Transverse colon (tissue), 4 donors: ENCODE measurements at regions not wholly inside any gene's neighbourhood (a gene's known extent, or its start where the extent isn't known, plus 50 kb on each side); places are given as distances from the start of the nearest gene placed in this dataset.

Experiments used
- DNase-seq: peaks from one replicate; pipeline ENCODE4 v3.0.0-alpha.2; 2019
- H3K27ac ChIP-seq, 4 donors: fragments of 200-600 bp; sonication (generic); 2 replicates each; pipeline ENCODE4 v1.5.1; 2016 to 2018; ENCODE audit warnings: inconsistent platforms in 4 of 4
- H3K27me3 ChIP-seq: fragments of 200-600 bp; sonication (generic); 2 replicates; pipeline ENCODE4 v1.5.1; 2017; ENCODE audit warnings: inconsistent platforms
- H3K36me3 ChIP-seq, 4 donors: fragments of 200-600 bp; sonication (generic); 2 replicates each; pipeline ENCODE4 v1.5.1; 2017 to 2019; ENCODE audit warnings: inconsistent platforms in 4 of 4
- H3K4me1 ChIP-seq, 4 donors: fragments of 200-600 bp; sonication (generic); 2 replicates each; pipeline ENCODE4 v1.5.1; 2017 to 2020; ENCODE audit warnings: inconsistent platforms in 4 of 4
- H3K4me3 ChIP-seq, 4 donors: fragments of 200-600 bp; sonication (generic); 1 replicate in 1 of 4; 2 replicates in 3 of 4; pipeline versions ENCODE4 v1.5.1 to v1.6.1; 2017 to 2019; ENCODE audit warnings: inconsistent platforms in 4 of 4
- H3K9me3 ChIP-seq, 2 donors: fragments of 200-600 bp; sonication (generic); 2 replicates each; pipeline ENCODE4 v1.5.1; 2017 to 2019; ENCODE audit warnings: inconsistent platforms in 2 of 2
- EP300 ChIP-seq: sonication (generic); formaldehyde crosslinking; IDR thresholded peaks from one replicate; pipeline ENCODE4 v1.6.1; 2017; ENCODE audit warnings: antibody characterized with exemption, low read depth
- POLR2A ChIP-seq: fragments of 450-650 bp; IDR thresholded peaks from one replicate; pipeline ENCODE4 v1.6.1; 2016; ENCODE audit warnings: antibody characterized with exemption, mild to moderate bottlenecking, moderate library complexity
- POLR2AphosphoS5 ChIP-seq, 3 donors: sonication (generic); formaldehyde crosslinking; IDR thresholded peaks; one replicate each; pipeline ENCODE4 v1.6.1; 2016; ENCODE audit warnings: antibody characterized with exemption in 3 of 3
- WGBS, 2 donors: methylation state at CpG; one replicate each; pipeline ENCODE4 v1.1.5; 2018; ENCODE audit warnings: low coverage in 1 of 2; 5-methylcytosine and 5-hydroxymethylcytosine counted together
- in situ Hi-C, 4 donors: fragments of 200-750 bp; cut with MboI; loops; one replicate each; pipeline versions ENCODE4 v1.15.0 to v1.15.1; 2017; ENCODE audit warnings: low sequenced_read_pairs in 3 of 4, low pct_ligation_motif_present in 1 of 4, low pct_unique_long_range_greater_than_20kb in 1 of 4
- intact Hi-C: fragments of 100-400 bp; cut with DNase I; formaldehyde crosslinking; loops from one replicate; pipeline ENCODE4 v1.15.1; 2023; ENCODE audit warnings: low total_unique reads
- TF ChIP-seq, protein P1 (sequence below), 5 experiments: fragments of 200-600 bp in 3 of 5; fragments of 450-650 bp in 2 of 5; sonication (generic) in 3 of 5; IDR thresholded peaks; 1 replicate in 2 of 5; 2 replicates in 3 of 5; pipeline ENCODE4 v1.5.1; 2016 to 2017; ENCODE audit warnings: antibody characterized with exemption in 5 of 5, inconsistent platforms in 3 of 5, mild to moderate bottlenecking in 2 of 5, moderate library complexity in 1 of 5

DNA sequence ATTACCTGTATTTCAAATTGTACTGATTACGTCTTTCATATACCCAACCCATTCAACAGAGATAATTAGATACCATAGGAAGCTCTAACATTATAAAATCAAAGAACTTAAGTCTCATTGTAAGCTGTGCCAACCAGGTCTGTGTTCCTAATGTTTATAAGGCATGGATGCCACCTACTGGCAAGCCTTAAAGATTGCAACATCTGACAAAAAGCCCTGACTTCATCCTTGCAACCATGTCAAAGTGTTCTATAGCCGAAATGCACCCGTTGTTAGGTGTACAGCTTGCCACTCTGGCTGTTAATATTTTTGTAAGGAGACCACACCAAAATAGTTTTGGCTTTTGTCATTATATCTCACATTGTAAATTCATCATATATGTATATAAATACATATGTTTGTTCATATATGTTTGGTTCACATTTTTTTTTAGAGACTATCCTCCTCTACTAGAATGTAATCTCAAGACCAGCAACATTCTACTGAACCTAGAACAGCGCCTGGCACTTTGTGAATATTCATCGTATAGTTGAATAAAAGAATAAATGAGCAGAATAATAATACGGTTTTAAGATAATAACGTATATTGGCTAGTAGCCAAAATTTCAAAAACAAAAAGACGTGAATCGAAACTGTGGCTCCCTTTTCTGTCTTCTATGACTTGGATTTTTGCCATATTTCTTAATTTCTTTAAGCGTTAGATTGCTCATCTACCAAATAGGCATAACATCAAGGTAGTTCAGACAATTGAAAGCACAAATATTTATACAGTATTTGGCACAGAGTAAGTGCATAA, 258.1 kb downstream of the TBL1XR1 start:
- TF ChIP-seq, protein P1, sequence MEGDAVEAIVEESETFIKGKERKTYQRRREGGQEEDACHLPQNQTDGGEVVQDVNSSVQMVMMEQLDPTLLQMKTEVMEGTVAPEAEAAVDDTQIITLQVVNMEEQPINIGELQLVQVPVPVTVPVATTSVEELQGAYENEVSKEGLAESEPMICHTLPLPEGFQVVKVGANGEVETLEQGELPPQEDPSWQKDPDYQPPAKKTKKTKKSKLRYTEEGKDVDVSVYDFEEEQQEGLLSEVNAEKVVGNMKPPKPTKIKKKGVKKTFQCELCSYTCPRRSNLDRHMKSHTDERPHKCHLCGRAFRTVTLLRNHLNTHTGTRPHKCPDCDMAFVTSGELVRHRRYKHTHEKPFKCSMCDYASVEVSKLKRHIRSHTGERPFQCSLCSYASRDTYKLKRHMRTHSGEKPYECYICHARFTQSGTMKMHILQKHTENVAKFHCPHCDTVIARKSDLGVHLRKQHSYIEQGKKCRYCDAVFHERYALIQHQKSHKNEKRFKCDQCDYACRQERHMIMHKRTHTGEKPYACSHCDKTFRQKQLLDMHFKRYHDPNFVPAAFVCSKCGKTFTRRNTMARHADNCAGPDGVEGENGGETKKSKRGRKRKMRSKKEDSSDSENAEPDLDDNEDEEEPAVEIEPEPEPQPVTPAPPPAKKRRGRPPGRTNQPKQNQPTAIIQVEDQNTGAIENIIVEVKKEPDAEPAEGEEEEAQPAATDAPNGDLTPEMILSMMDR (IDR thresholded peaks at IDR 0.05) = peak; percentile 66 to 79 (median 75)
- no peak for TF ChIP-seq POLR2AphosphoS5 (IDR thresholded peaks at IDR 0.05)
- Histone ChIP-seq H3K27me3 (no peaks in the 10 kb centered on the region), H3K4me3 (no peak overlapping the region), H3K4me1 (no peaks in the 10 kb centered on the region), H3K27ac (no peak overlapping the region), H3K36me3 (no peaks in the 10 kb centered on the region), H3K9me3 (no peaks in the 10 kb centered on the region)
- intact Hi-C loops (loop anchor here (2.0 kb wide), 1 partner anchor 424 kb away; no protein-coding TSS in a partner anchor), in situ Hi-C loops (loop anchor here in 2 of 4 donors (25.0 kb wide), 1 partner anchor 427 kb away; no protein-coding TSS in a partner anchor)
- WGBS, 2 donors = 15 to 35% methylated on average over 10 of the region's 10 CpGs
- peak; percentile 10 for DNase-seq

DNA sequence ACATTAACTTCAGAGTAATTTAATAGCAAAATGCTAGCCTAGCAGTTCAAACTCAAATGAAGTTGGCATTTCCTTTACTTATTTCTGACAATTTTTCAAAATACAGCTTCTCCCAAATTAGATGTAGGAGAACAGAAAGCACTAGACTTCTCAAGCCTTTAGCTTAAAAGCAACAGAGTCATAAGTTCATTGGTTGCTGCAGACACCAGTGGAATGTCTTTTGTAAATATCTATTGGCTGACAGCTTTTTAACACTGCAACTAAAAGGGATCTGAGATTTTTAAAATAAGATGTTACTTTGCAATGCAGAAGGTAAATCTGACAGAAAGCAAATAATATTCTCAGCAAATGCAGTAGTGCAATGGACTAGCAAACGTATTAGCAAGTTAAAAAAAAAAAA, 259.3 kb downstream of the TBL1XR1 start:
- Histone ChIP-seq H3K4me1 (no peaks in the 10 kb centered on the region), H3K27me3 (no peaks in the 10 kb centered on the region), H3K9me3 (no peaks in the 10 kb centered on the region), H3K4me3 (no peak overlapping the region), H3K36me3 (no peaks in the 10 kb centered on the region), H3K27ac (no peak overlapping the region)
- intact Hi-C loops = loop anchor here (2.0 kb wide), 1 partner anchor 423 kb away; no protein-coding TSS in a partner anchor
- in situ Hi-C loops = loop anchor here in 2 of 4 donors (25.0 kb wide), 1 partner anchor 426 kb away; no protein-coding TSS in a partner anchor
- TF ChIP-seq POLR2AphosphoS5 (IDR thresholded peaks at IDR 0.05) (no peak), EP300 (no peak), POLR2A (no peak)
- TF ChIP-seq, protein P1 (IDR thresholded peaks at IDR 0.05) = no peak
- no peak for DNase-seq
- WGBS, 2 donors = 63 to 100% methylated on average over 1 of the region's 1 CpG

DNA sequence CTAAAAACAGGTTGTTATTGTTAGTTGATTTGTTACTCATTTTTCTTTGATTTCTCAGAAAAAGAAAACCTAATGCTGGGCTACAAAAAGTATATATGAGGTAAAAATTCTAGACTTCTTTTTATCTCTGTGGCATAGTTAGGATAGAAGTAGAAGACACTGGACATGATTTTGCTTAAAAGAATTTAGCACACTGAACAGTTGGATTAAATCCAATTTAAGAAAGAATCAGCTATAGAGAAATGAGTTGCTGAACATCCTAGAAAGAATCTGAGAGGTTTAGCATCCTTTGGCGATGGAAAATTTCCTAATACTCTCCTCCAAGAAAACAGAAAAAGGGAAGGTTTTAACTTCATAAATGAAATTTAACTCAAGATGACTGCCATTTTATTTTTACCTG, 259.7 kb downstream of the TBL1XR1 start:
- no peak for DNase-seq
- no peaks in the 10 kb centered on the region for H3K27me3 ChIP-seq
- H3K27ac ChIP-seq = no peak overlapping the region
- H3K4me1 ChIP-seq = no peaks in the 10 kb centered on the region
- TF ChIP-seq POLR2A (no peak), EP300 (no peak), POLR2AphosphoS5 (IDR thresholded peaks at IDR 0.05) (no peak)
- TF ChIP-seq, protein P1 (IDR thresholded peaks at IDR 0.05) = no peak
- in situ Hi-C loops = loop anchor here in 2 of 4 donors (25.0 kb wide), 1 partner anchor 425 kb away; no protein-coding TSS in a partner anchor
- no peaks in the 10 kb centered on the region for H3K36me3 ChIP-seq
- H3K4me3 ChIP-seq = no peak overlapping the region
- H3K9me3 ChIP-seq = no peaks in the 10 kb centered on the region
- 73 to 88% methylated on average over 1 of the region's 1 CpG for WGBS, 2 donors
- intact Hi-C loops = no loop called here

DNA sequence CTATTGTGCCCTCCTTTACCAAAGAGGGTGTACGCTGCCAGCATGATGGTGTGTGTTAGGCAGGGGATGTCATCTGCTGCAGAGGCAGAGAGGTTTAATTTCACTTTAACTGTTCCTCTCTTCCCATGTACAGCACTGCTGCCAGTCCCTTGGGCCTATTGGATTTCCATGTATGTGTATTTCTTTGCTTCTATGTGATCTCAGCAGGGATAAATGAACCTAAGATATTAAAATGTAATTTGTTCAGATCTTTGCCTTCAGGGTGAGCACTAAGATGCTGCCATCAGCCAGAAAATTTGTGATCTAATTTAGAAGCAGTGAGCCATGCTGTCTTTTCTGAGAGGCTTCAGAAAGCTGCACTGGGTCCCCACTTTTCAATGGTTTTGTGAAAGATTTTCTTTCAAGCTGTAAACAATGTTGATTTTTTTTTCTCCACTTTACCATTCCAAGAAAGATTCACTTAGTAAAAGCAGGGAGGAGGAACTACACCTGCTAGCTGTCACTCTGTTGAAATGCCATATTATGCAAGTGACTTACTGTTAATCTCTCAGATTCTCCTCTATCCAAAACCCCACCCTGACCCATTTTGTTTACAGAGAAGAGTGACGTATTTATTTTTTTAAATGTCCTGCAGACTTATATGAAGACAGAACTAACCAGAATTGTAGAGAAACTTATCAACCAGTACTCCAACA, 261.9 kb downstream of the TBL1XR1 start:
- intact Hi-C loops = no loop called here
- Histone ChIP-seq H3K9me3 (no peaks in the 10 kb centered on the region), H3K27ac (no peak overlapping the region), H3K4me1 (no peaks in the 10 kb centered on the region), H3K27me3 (no peaks in the 10 kb centered on the region), H3K4me3 (no peak overlapping the region), H3K36me3 (no peaks in the 10 kb centered on the region)
- no peak for DNase-seq
- TF ChIP-seq POLR2A = no peak
- no peak for TF ChIP-seq EP300
- no peak for TF ChIP-seq POLR2AphosphoS5 (IDR thresholded peaks at IDR 0.05)
- TF ChIP-seq, protein P1 (IDR thresholded peaks at IDR 0.05) = no peak
- in situ Hi-C loops = loop anchor here in 2 of 4 donors (25.0 kb wide), 1 partner anchor 423 kb away; no protein-coding TSS in a partner anchor
- 67 to 83% methylated on average over 1 to 2 of the region's 2 CpGs for WGBS, 2 donors
